Sigmoid colon (tissue), 6 donors: ENCODE measurements at regions not wholly inside any gene's neighbourhood (a gene's known extent, or its start where the extent isn't known, plus 50 kb on each side); places are given as distances from the start of the nearest gene placed in this dataset.

ENCODE experiments used
- DNase-seq: peaks from one replicate; pipeline ENCODE4 v3.0.0-alpha.2; 2019
- H3K27ac ChIP-seq, 4 donors: fragments of 200-600 bp; sonication (generic); one replicate each; pipeline ENCODE4 v1.5.1; 2016 to 2019; ENCODE audit warnings: mild to moderate bottlenecking in 1 of 4
- H3K27me3 ChIP-seq, 3 donors: fragments of 200-600 bp; sonication (generic); one replicate each; pipeline ENCODE4 v1.5.1; 2019; ENCODE audit warnings: mild to moderate bottlenecking in 1 of 3
- H3K36me3 ChIP-seq, 4 donors: fragments of 200-600 bp; sonication (generic); one replicate each; pipeline ENCODE4 v1.5.1; 2016 to 2019
- H3K4me1 ChIP-seq, 4 donors: fragments of 200-600 bp; sonication (generic); one replicate each; pipeline ENCODE4 v1.5.1; 2017 to 2019
- H3K4me3 ChIP-seq, 4 donors: fragments of 200-600 bp; sonication (generic); one replicate each; pipeline ENCODE4 v1.5.1; 2017 to 2019; ENCODE audit warnings: mild to moderate bottlenecking in 2 of 4, moderate library complexity in 1 of 4
- H3K9me3 ChIP-seq, 4 donors: fragments of 200-600 bp in 3 of 4; sonication (generic) in 3 of 4; one replicate each; pipeline versions ENCODE4 v1.5.1 to v1.6.1; 2013 to 2019
- EP300 ChIP-seq, 4 donors: sonication (generic); formaldehyde crosslinking; IDR thresholded peaks; one replicate each; pipeline ENCODE4 v1.6.1; 2017; ENCODE audit warnings: antibody characterized with exemption in 4 of 4
- POLR2A ChIP-seq, 2 donors: fragments of 450-650 bp; IDR thresholded peaks; one replicate each; pipeline ENCODE4 v1.6.1; 2016; ENCODE audit warnings: antibody characterized with exemption in 2 of 2, mild to moderate bottlenecking in 2 of 2, moderate library complexity in 2 of 2
- POLR2AphosphoS5 ChIP-seq, 4 donors: sonication (generic); formaldehyde crosslinking; IDR thresholded peaks; one replicate each; pipeline ENCODE4 v1.6.1; 2017; ENCODE audit warnings: antibody characterized with exemption in 4 of 4
- WGBS, 2 donors: extraction: QIAGEN DNeasy Blood & Tissue Kit; methylation state at CpG; one replicate each; pipeline ENCODE4 v1.1.7; 2013; 5-methylcytosine and 5-hydroxymethylcytosine counted together
- intact Hi-C: fragments of 100-400 bp; cut with DNase I; formaldehyde crosslinking; loops from one replicate; pipeline ENCODE4 v1.15.1; 2023
- TF ChIP-seq, protein P1 (sequence below), 4 experiments: fragments of 450-650 bp in 3 of 4; fragments of 200-600 bp in 1 of 4; IDR thresholded peaks; one replicate each; pipeline ENCODE4 v1.5.1; 2016 to 2019; ENCODE audit warnings: antibody characterized with exemption in 4 of 4, mild to moderate bottlenecking in 3 of 4, moderate library complexity in 2 of 4
- donor health status: healthy with polysubstance abuse.
- donor health status: healthy.

DNA sequence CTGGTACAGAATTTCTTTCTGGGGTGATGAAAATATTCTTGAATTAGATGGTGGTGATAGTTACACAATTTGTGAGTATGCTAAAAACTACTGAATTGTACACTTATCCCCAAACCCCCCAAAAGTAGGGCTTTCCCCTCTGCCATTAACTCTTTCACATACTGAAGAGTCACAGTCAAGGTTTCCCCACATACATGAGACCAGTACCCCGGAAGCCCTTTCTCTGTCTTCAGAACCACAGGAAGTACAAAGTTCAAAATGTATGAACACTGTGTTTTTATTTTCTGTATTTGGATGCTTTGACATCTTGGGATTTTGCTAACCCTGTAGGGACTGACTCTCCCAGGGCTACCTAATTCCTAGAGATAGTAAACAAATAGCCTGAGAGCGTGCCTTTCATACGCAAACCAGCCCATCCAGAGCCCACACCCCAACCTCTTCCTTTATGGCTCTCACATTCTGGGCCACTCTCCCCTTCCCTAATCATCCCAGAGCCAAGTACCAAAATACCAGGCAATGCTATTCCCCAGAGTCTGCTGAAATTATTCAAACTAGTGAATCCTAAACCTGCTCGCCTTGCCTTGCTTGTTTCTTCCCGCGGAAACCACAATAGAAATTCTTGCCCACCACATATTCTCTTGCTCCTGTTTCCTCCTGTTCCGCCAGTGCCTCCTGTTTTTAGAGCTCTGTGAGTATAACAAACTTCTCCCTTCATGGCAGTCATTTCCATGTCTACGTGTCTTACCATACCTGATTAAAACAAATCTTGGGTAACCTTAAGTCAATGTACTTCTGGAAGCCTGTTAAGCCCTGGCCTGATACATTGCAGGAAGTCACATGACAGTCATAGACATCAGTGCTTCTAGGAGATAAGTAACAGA is 524.8 kb downstream of the FUT8 start:
- 72 to 87% methylated on average over 8 of the region's 8 CpGs for WGBS, 2 donors
- TF ChIP-seq EP300 (IDR thresholded peaks at IDR 0.05) (no peak), POLR2AphosphoS5 (IDR thresholded peaks at IDR 0.05) (no peak), POLR2A (IDR thresholded peaks at IDR 0.05) (no peak)
- TF ChIP-seq, protein P1, sequence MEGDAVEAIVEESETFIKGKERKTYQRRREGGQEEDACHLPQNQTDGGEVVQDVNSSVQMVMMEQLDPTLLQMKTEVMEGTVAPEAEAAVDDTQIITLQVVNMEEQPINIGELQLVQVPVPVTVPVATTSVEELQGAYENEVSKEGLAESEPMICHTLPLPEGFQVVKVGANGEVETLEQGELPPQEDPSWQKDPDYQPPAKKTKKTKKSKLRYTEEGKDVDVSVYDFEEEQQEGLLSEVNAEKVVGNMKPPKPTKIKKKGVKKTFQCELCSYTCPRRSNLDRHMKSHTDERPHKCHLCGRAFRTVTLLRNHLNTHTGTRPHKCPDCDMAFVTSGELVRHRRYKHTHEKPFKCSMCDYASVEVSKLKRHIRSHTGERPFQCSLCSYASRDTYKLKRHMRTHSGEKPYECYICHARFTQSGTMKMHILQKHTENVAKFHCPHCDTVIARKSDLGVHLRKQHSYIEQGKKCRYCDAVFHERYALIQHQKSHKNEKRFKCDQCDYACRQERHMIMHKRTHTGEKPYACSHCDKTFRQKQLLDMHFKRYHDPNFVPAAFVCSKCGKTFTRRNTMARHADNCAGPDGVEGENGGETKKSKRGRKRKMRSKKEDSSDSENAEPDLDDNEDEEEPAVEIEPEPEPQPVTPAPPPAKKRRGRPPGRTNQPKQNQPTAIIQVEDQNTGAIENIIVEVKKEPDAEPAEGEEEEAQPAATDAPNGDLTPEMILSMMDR (IDR thresholded peaks at IDR 0.05) = no peak
- no peak overlapping the region for H3K27ac ChIP-seq
- intact Hi-C loops = no loop called here
- no peaks in the 10 kb centered on the region for H3K9me3 ChIP-seq
- no peak overlapping the region for H3K4me3 ChIP-seq
- H3K36me3 ChIP-seq = no peaks in the 10 kb centered on the region
- no peaks in the 10 kb centered on the region for H3K4me1 ChIP-seq
- DNase-seq = no peak
- no peaks in the 10 kb centered on the region for H3K27me3 ChIP-seq

- Histone ChIP-seq H3K27ac (no peak overlapping the region), H3K4me1 (no peaks in the 10 kb centered on the region), H3K4me3 (no peak overlapping the region), H3K27me3 (no peaks in the 10 kb centered on the region), H3K9me3 (no peaks in the 10 kb centered on the region), H3K36me3 (no peaks in the 10 kb centered on the region)
- DNase-seq = no peak
- intact Hi-C loops = no loop called here
- TF ChIP-seq POLR2A (IDR thresholded peaks at IDR 0.05) (no peak), POLR2AphosphoS5 (IDR thresholded peaks at IDR 0.05) (no peak), EP300 (IDR thresholded peaks at IDR 0.05) (no peak)
- TF ChIP-seq, protein P1 (IDR thresholded peaks at IDR 0.05) = no peak
Measured at GRCh38 chr14:65937960-65938316, 525.4 kb downstream of the FUT8 start.

GRCh38 chr14:65938738-65939137 is 526.2 kb downstream of the FUT8 start:
- TF ChIP-seq POLR2AphosphoS5 (IDR thresholded peaks at IDR 0.05) (no peak), POLR2A (IDR thresholded peaks at IDR 0.05) (no peak), EP300 (IDR thresholded peaks at IDR 0.05) (no peak)
- TF ChIP-seq, protein P1 (IDR thresholded peaks at IDR 0.05) = no peak
- no peak for DNase-seq
- WGBS, 2 donors = 50 to 74% methylated on average over 2 of the region's 2 CpGs
- Histone ChIP-seq H3K4me1 (no peaks in the 10 kb centered on the region), H3K4me3 (no peak overlapping the region), H3K27ac (no peak overlapping the region), H3K27me3 (no peaks in the 10 kb centered on the region), H3K9me3 (no peaks in the 10 kb centered on the region), H3K36me3 (no peaks in the 10 kb centered on the region)
- intact Hi-C loops = no loop called here

DNA sequence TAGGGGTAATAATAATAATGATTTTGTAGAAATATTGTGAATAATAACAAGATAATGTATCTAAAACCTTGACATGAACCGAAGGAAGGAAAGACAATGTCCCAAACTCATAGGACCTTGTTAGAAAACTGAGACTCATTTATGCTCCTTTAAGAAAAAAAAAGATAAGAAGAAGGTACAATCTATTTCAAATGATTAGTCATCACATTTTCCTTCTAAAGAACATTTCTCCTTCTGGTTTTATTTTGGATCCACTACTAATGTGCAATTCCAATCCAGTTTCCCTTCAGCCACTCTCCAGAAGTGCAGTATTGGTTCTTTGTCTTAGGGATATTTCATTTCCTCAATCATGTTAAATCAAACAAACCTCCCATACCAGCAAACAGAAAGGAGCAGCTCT is 526.7 kb downstream of the FUT8 start:
- Histone ChIP-seq H3K27me3 (no peaks in the 10 kb centered on the region), H3K4me1 (no peaks in the 10 kb centered on the region), H3K4me3 (no peak overlapping the region), H3K27ac (no peak overlapping the region), H3K36me3 (no peaks in the 10 kb centered on the region), H3K9me3 (no peaks in the 10 kb centered on the region)
- WGBS, 2 donors = 91 to 92% methylated on average over 1 of the region's 1 CpG
- no peak for DNase-seq
- intact Hi-C loops = no loop called here
- TF ChIP-seq EP300 (IDR thresholded peaks at IDR 0.05) = no peak
- TF ChIP-seq POLR2AphosphoS5 (IDR thresholded peaks at IDR 0.05) = no peak
- no peak for TF ChIP-seq POLR2A (IDR thresholded peaks at IDR 0.05)
- TF ChIP-seq, protein P1 (IDR thresholded peaks at IDR 0.05) = no peak
